NCI-H1930 (cell line): ENCODE measurements at regions not wholly inside any gene's neighbourhood (a gene's known extent, or its start where the extent isn't known, plus 50 kb on each side); places are given as distances from the start of the nearest gene placed in this dataset.
"Not testable (repeated sequence)": the region's sequence is repeated elsewhere in the genome, so short reads cannot be mapped to it uniquely, and the experiment has no call there.

Experiments
- DNase-seq, 2 experiments: peaks; one replicate each; lab custom pipeline; 2025; lab: John Stamatoyannopoulos, UW

DNA sequence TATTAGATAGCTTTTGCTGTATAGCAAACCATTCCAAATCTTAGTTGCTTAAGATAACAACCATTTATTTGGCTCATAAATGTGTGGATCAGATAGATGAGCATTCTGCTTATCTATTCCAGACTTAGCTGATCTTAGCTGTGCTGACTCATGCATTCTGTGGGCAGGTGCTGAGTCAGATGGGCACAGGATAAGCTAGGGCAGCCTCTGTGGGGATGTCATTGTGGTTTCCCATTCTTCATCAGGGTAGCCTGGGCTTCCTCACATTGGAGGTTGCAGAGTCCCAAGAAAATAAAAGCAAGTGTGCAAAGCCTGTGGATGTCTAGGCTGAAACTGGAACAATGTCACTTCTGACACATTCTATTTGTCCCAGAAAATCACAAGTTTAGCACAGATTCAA is 917.0 kb downstream of the TYW1 start:
- no peak for DNase-seq

DNA sequence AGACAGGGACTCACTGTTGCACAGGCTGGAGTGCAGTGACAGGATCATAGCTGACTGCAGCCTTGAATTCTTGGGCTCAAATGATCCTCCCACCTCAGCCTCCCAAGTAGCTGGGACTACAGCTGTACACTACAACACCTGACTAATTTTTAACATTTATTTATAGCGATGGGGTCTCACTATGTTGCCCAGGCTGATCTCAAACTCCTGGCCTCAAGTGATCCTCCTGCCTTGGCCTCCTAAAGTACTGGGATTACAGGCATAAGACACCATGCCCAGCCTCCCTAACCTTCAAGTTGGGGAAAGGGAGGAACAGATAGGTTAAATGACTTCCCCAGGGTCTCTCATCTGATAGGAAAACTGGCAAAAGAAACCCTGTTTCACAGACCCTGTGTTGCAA is 919.5 kb downstream of the TYW1 start:
- not testable (repeated sequence) for DNase-seq

DNA sequence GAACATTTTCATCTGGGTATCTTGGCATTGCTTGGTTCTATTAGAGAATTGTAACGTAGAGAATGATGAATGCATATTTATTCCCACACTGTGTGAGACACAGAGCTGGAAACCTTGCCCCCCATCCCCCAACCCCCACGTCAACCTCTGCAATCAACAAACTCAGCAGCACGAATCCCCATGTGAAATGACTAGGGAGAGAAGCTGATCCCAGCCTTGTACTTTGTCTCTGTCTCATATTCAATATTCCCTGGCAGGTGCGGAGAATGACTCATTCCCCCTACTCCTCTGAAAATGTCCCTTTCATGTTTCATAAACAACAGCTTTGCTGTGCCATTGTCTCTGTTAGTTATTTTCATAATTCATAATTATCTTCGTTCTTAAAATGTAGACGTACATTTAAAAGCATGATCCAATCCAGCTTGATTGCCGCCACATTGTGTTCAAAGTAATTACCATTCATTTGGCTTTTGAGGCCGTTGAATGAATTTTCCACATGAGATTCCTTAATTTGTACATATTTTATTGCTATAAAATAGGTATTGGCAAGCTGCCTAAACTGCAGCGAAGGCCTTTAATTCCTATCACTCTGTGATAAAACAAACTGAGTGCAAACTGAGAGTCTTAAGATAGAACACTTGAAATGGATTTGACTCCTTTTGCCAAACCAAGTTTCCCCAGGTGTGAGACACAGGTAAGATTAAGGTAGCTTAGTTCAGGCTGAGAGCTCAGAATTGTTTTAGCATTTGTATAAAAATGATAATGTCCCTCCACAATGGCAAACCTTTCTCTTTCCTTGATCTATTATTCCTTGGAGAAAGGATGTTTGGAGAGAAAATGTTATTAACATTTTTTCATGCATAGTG is 920.2 kb downstream of the TYW1 start:
- DNase-seq = peak; percentile 54 to 92

GRCh38 chr7:67917437-67917755 is 920.8 kb downstream of the TYW1 start:
- DNase-seq = no peak

GRCh38 chr7:67918158-67918557 is 921.5 kb downstream of the TYW1 start:
- no peak for DNase-seq

GRCh38 chr7:67923286-67923685 is 926.7 kb downstream of the TYW1 start:
- no peak for DNase-seq

DNA sequence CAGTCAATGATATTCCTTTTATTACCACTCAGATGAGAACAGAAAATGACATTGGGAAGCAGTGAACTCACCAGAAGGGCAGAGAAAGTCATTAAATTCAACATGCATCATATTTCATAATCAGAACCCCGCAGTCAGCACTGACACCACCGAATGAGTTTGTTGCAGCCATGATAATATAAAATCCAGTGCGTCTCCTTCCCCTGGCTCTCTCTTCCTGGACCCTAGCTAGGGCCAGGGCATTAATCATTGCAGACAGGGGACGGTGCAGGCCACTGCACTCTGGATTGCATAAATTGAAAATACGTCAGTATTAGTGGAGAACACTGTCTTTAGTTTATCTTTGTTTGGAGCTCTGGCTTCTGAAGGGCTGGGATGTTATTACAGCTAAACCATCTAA is 931.5 kb downstream of the TYW1 start:
- no peak for DNase-seq

GRCh38 chr7:67936447-67936846 is 939.8 kb downstream of the TYW1 start:
- DNase-seq = not testable (repeated sequence)

- DNase-seq = no peak
These were observed 943.8 kb downstream of the TYW1 start for GRCh38 chr7:67940400-67940799.

DNA sequence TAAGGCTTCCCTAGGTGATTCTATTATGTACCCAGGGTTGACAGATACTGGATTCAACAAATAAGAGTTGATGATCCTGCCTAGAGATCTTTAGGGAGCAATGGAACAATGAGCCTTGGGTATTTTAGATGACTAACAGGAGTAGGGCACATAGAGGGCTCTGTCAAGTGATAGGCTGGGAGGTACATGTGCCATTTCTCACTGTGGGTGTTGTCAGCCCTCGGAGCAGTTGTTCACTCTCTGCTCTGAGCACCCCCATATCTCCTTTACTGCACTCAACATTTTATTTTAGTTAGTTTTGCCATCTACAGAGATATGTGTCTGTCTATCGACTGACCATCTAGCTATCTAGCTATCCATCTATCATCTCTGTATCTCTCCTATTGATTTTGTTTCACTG is 950.6 kb downstream of the TYW1 start:
- DNase-seq = no peak

GRCh38 chr7:67947646-67948045 is 951.0 kb downstream of the TYW1 start:
- DNase-seq = no peak

DNA sequence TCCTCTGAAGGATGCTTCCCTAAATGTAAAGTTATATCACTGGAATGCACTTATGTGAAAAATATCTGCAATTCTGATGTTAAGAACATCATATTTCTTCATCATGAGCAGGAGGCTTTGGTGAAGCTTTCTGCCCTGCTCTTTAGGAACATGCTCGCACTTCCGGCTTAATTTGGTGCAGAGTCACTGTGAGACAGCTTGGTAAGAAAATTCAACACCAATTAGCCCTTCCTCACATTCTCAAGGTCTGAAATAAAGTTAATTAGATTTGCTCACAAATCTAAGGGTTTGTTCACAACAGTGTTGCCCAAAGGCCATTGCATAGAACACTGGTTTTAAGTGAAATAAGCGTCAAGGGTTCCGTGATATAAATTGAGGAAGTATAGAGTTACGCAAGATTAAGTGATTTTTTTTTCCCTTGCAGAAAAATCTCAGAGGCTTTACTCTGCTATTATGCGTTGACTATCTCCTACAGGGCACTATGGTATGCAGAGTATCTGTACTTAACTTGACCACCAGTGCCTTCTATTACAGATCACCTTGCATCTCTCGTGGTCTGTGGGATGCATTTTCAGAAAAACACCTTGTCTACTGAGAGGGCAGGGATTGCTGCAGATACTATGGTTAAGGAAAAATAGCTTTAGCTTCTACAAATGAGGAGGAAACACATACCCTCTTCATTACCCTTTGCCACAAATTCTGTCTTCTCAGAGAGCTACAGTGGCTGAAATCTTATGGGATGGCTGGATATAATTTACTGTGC is 953.9 kb downstream of the TYW1 start:
- DNase-seq = no peak

GRCh38 chr7:67955061-67955460 is 958.4 kb downstream of the TYW1 start:
- no peak for DNase-seq

DNA sequence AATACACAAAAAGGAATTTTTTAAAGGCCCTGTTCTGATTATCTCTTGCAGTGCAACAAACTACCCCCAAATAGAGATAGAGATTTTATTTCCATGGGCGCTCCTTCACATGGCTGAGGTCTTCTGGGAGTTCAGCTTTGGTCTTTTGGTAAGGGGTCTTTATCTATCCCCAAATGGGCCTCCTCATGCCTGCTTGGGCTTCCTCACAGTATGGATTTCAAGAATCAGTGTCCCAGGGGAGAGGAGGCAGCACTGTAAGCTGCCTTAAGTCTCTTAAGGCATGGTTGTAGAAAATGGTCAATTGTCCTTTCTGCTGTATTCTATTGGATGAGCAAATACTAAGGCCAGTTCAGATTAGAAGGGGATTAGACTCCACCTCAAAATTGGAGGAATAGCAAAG is 966.2 kb downstream of the TYW1 start:
- DNase-seq = no peak

DNA sequence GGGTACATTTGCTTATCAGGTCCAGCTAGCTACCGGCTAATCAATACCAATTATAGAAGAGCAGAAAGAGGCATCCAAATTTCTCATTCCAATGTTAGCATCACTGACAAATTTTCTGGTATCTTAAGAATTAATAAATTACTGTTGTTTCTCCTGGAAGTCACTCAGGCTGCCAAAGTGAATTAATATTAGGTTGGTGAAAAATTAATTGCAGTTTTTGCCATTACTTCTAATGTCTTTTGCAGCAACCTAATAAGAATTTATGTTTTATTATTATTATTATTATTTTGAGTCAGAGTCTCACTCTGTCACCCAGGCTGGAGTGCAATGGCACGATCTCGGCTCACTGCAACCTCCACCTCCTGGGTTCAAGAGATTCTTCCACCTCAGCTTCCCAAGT is 979.9 kb downstream of the TYW1 start:
- DNase-seq = no peak

GRCh38 chr7:67983486-67983885 is 986.9 kb downstream of the TYW1 start:
- DNase-seq = no peak

- DNase-seq = no peak
These were observed 987.7 kb downstream of the TYW1 start for GRCh38 chr7:67984326-67984725.

- DNase-seq = no peak
These were observed 992.5 kb downstream of the TYW1 start for GRCh38 chr7:67989142-67989541.

- DNase-seq = no peak
These were observed 993.4 kb downstream of the TYW1 start for GRCh38 chr7:67990003-67990402.

- no peak for DNase-seq
These were observed 994.1 kb downstream of the TYW1 start for GRCh38 chr7:67990716-67991115.

- DNase-seq = no peak
These were observed 995.7 kb downstream of the TYW1 start for GRCh38 chr7:67992287-67992686.

GRCh38 chr7:68005992-68006391 is 1009.4 kb downstream of the TYW1 start:
- DNase-seq = no peak

DNA sequence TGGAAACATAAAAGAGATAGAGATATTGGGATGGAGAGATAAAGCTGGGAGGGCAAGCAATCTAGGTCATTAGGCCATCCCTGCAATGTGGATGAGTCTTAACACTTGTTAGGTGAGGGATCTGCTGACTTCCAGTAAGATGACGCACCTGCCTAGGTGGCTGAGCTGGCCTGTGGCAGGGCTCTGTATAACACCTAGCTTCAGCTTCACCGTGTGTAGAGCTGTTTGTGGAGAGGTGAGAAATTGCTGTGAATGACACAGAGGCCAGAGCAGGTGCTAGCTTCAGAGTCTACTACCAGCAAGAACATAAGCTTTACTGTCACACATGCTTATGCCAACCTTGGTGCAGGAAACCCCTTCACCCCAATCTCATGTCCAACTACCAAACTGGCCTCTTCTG is 1010.0 kb downstream of the TYW1 start:
- DNase-seq = no peak

GRCh38 chr7:68009716-68010115 is 1013.1 kb downstream of the TYW1 start:
- no peak for DNase-seq
